Right lobe of liver (tissue), 6 donors: ENCODE measurements at regions not wholly inside any gene's neighbourhood (a gene's known extent, or its start where the extent isn't known, plus 50 kb on each side); places are given as distances from the start of the nearest gene placed in this dataset.

Experiments used
- ATAC-seq, 4 donors: fragments of 200-7000 bp; cut with Tn5 transposase; one replicate each; pipeline ENCODE4 v1.9.1; 2020; ENCODE audit warnings: mild to moderate bottlenecking in 4 of 4, moderate library complexity in 4 of 4
- DNase-seq, 3 donors: peaks; one replicate each; pipeline ENCODE4 v3.0.0-alpha.2; 2020
- H3K27ac ChIP-seq, 3 donors: fragments of 200-600 bp; one replicate each; pipeline ENCODE4 v1.8.0; 2022
- H3K27me3 ChIP-seq, 2 donors: fragments of 200-600 bp; one replicate each; pipeline ENCODE4 v1.8.0; 2022
- H3K36me3 ChIP-seq, 4 donors: fragments of 200-600 bp; sonication (generic) in 1 of 4; one replicate each; pipeline versions ENCODE4 v1.5.1 to v1.8.0; 2017 to 2022; ENCODE audit warnings: control low read depth in 1 of 4
- H3K4me1 ChIP-seq, 4 donors: fragments of 200-600 bp; sonication (generic) in 1 of 4; one replicate each; pipeline versions ENCODE4 v1.5.1 to v1.8.0; 2017 to 2022; ENCODE audit warnings: control low read depth in 1 of 4
- H3K4me3 ChIP-seq, 3 donors: fragments of 200-600 bp; one replicate each; pipeline ENCODE4 v1.8.0; 2022
- H3K9me3 ChIP-seq, 4 donors: fragments of 200-600 bp; sonication (generic) in 1 of 4; one replicate each; pipeline versions ENCODE4 v1.5.1 to v1.8.0; 2017 to 2022; ENCODE audit warnings: control low read depth in 1 of 4
- CTCF ChIP-seq, 4 donors: fragments of 200-600 bp in 3 of 4; fragments of 450-650 bp in 1 of 4; IDR thresholded peaks; one replicate each; pipeline versions ENCODE4 v1.5.1 to v1.8.0; 2016 to 2022; ENCODE audit warnings: antibody characterized with exemption in 4 of 4, mild to moderate bottlenecking in 2 of 4
- POLR2A ChIP-seq: fragments of 450-650 bp; IDR thresholded peaks from one replicate; pipeline ENCODE4 v1.6.1; 2017; ENCODE audit warnings: antibody characterized with exemption, mild to moderate bottlenecking
- WGBS: methylation state at CpG from one replicate; pipeline ENCODE4 v1.1.6; 2018; ENCODE audit warnings: low coverage, low lambda C conversion rate; ENCODE audit not compliant: insufficient coverage; ENCODE audit errors: missing lambda C conversion rate; 5-methylcytosine and 5-hydroxymethylcytosine counted together
- intact Hi-C, 2 donors: fragments of 100-400 bp; cut with DNase I; formaldehyde crosslinking; loops; one replicate each; pipeline versions ENCODE4 v1.11.2 to v1.14.1; 2022
- donor health status: DM: no; HTN: yes; CAD: no.
- donor health status: DM: no; HTN: no; CAD: no.
- donor health status: DM: no; HTN: no; CAD: no.
- donor health status: DM: no; HTN: yes; CAD: no.
- donor health status: DM: no; HTN: yes; CAD: no.

- Histone ChIP-seq H3K4me3 (no peak overlapping the region), H3K9me3 (no peaks in the 10 kb centered on the region), H3K36me3 (no peaks in the 10 kb centered on the region), H3K27me3 (peaks cover 0 to 5% of the 10 kb centered on the region in 2 donors), H3K27ac (no peak overlapping the region), H3K4me1 (peaks cover 0 to 1% (median 0%) of the 10 kb centered on the region in 4 donors)
- 63% methylated on average over 1 of the region's 3 CpGs for WGBS
- intact Hi-C loops = loop anchor here in 1 of 2 donors (10.0 kb wide), 1 partner anchor 190 kb away; the partner anchor contains the start of gene LINGO1
- TF ChIP-seq POLR2A = no peak
- no peak for TF ChIP-seq CTCF (IDR thresholded peaks at IDR 0.05)
- no peak for ATAC-seq
- peak in 1 of 3 donors; percentile 15 for DNase-seq
Observed at GRCh38 chr15:77825252-77825542, 192.5 kb upstream of the LINGO1 start.

GRCh38 chr15:77824361-77825251 is 191.9 kb upstream of the LINGO1 start:
- intact Hi-C loops = loop anchor here (5.0 to 10.0 kb wide), 2 partner anchors 182 to 190 kb away; partner anchors contain the start of gene LINGO1 (in 1 of the 2)
- no peaks in the 10 kb centered on the region for H3K36me3 ChIP-seq
- DNase-seq = peak in 1 of 3 donors; percentile 31

GRCh38 chr15:77823736-77824135 is 191.0 kb upstream of the LINGO1 start:
- H3K4me3 ChIP-seq = no peak overlapping the region
- no CpG with 5 or more reads among the region's 4 CpGs for WGBS
- peaks cover 0 to 12% (median 0%) of the 10 kb centered on the region in 4 donors for H3K4me1 ChIP-seq
- TF ChIP-seq CTCF (IDR thresholded peaks at IDR 0.05) = no peak
- TF ChIP-seq POLR2A = no peak
- no peaks in the 10 kb centered on the region for H3K9me3 ChIP-seq
- intact Hi-C loops = loop anchor here (5.0 to 10.0 kb wide), 2 partner anchors 181 to 189 kb away; partner anchors contain the start of gene LINGO1 (in 1 of the 2)
- ATAC-seq = no peak
- no peak overlapping the region for H3K27ac ChIP-seq
- peak in 1 of 3 donors; percentile 30 for DNase-seq
- H3K27me3 ChIP-seq = peaks cover 0 to 8% of the 10 kb centered on the region in 2 donors
- no peaks in the 10 kb centered on the region for H3K36me3 ChIP-seq

More at GRCh38 chr15:77824361-77825251, 191.9 kb upstream of the LINGO1 start:
- no peak for ATAC-seq
- TF ChIP-seq POLR2A (no peak), CTCF (IDR thresholded peaks at IDR 0.05) (no peak)
- H3K4me3 ChIP-seq = no peak overlapping the region
- no peaks in the 10 kb centered on the region for H3K9me3 ChIP-seq
- peaks cover 0 to 7% (median 0%) of the 10 kb centered on the region in 4 donors for H3K4me1 ChIP-seq
- WGBS = 58% methylated on average over 6 of the region's 13 CpGs
- H3K27ac ChIP-seq = no peak overlapping the region
- H3K27me3 ChIP-seq = peaks cover 0 to 8% of the 10 kb centered on the region in 2 donors

GRCh38 chr15:77822631-77823230 is 190.0 kb upstream of the LINGO1 start:
- Histone ChIP-seq H3K4me1 (peaks cover 0 to 12% (median 0%) of the 10 kb centered on the region in 4 donors), H3K27ac (no peak overlapping the region), H3K9me3 (no peaks in the 10 kb centered on the region), H3K4me3 (no peak overlapping the region), H3K27me3 (peaks cover 0 to 8% of the 10 kb centered on the region in 2 donors), H3K36me3 (no peaks in the 10 kb centered on the region)
- TF ChIP-seq POLR2A (no peak), CTCF (IDR thresholded peaks at IDR 0.05) (no peak)
- DNase-seq (peak in 1 of 3 donors; percentile 19), ATAC-seq (no peak)
- WGBS = 52% methylated on average over 5 of the region's 7 CpGs
- intact Hi-C loops = loop anchor here (5.0 to 10.0 kb wide), 2 partner anchors 180 to 188 kb away; partner anchors contain the start of gene LINGO1 (in 1 of the 2)
